Left forelimb (tissue), 1 donor: ENCODE measurements at regions not wholly inside any gene's neighbourhood (a gene's known extent, or its start where the extent isn't known, plus 50 kb on each side); places are given as distances from the start of the nearest gene placed in this dataset.
"Not testable (repeated sequence)": the region's sequence is repeated elsewhere in the genome, so short reads cannot be mapped to it uniquely, and the experiment has no call there.

Experiments
- DNase-seq: peaks from one replicate; pipeline ENCODE4 v3.0.0-alpha.2; 2018; ENCODE audit warnings: low spot score

GRCh38 chr14:38710196-38710595, 392.8 kb downstream of the SEC23A start:
- DNase-seq: no peak

- DNase-seq: no peak
These were observed 397.8 kb downstream of the SEC23A start for GRCh38 chr14:38705220-38705619.

GRCh38 chr14:38704220-38704619, 398.8 kb downstream of the SEC23A start:
- no peak for DNase-seq

- DNase-seq: no peak
These were observed 406.1 kb downstream of the SEC23A start for GRCh38 chr14:38696925-38697324.

GRCh38 chr14:38693423-38693822, 409.6 kb downstream of the SEC23A start:
- DNase-seq: no peak

- no peak for DNase-seq
These were observed 413.1 kb upstream of the CLEC14A start for GRCh38 chr14:38669027-38669426.

GRCh38 chr14:38663382-38663781, 407.5 kb upstream of the CLEC14A start:
- no peak for DNase-seq

- DNase-seq: no peak
These were observed 406.9 kb upstream of the CLEC14A start for GRCh38 chr14:38662781-38663180.

GRCh38 chr14:38646391-38646790, 390.5 kb upstream of the CLEC14A start:
- DNase-seq: no peak

- not testable (repeated sequence) for DNase-seq
These were observed 379.0 kb upstream of the CLEC14A start for GRCh38 chr14:38634913-38635312.

- no peak for DNase-seq
These were observed 373.5 kb upstream of the CLEC14A start for GRCh38 chr14:38629412-38629811.

GRCh38 chr14:38627163-38627562, 371.3 kb upstream of the CLEC14A start:
- DNase-seq: no peak

GRCh38 chr14:38623661-38624060, 367.8 kb upstream of the CLEC14A start:
- DNase-seq: no peak

GRCh38 chr14:38618514-38618913, 362.6 kb upstream of the CLEC14A start:
- no peak for DNase-seq

- DNase-seq: no peak
These were observed 361.1 kb upstream of the CLEC14A start for GRCh38 chr14:38616959-38617358.

GRCh38 chr14:38611928-38612327, 356.0 kb upstream of the CLEC14A start:
- no peak for DNase-seq

- DNase-seq: no peak
These were observed 352.4 kb upstream of the CLEC14A start for GRCh38 chr14:38608244-38608643.

- no peak for DNase-seq
These were observed 349.6 kb upstream of the CLEC14A start for GRCh38 chr14:38605193-38606114.

GRCh38 chr14:38600572-38600971, 344.7 kb upstream of the CLEC14A start:
- DNase-seq: not testable (repeated sequence)

GRCh38 chr14:38593476-38593875, 337.6 kb upstream of the CLEC14A start:
- DNase-seq: no peak

GRCh38 chr14:38592764-38593442, 337.0 kb upstream of the CLEC14A start:
- DNase-seq: no peak

- DNase-seq: no peak
These were observed 334.0 kb upstream of the CLEC14A start for GRCh38 chr14:38589747-38590350.

GRCh38 chr14:38583471-38583870, 327.6 kb upstream of the CLEC14A start:
- DNase-seq: no peak
